Breast epithelium (tissue), 3 donors: ENCODE measurements at regions not wholly inside any gene's neighbourhood (a gene's known extent, or its start where the extent isn't known, plus 50 kb on each side); places are given as distances from the start of the nearest gene placed in this dataset.

ENCODE experiments used
- POLR2A ChIP-seq: fragments of 450-650 bp; IDR thresholded peaks from one replicate; pipeline ENCODE4 v1.6.1; 2016; ENCODE audit warnings: antibody characterized with exemption, mild to moderate bottlenecking, moderate library complexity
- POLR2AphosphoS5 ChIP-seq, 3 donors: sonication (generic); formaldehyde crosslinking; IDR thresholded peaks; one replicate each; pipeline ENCODE4 v1.6.1; 2017; ENCODE audit warnings: antibody characterized with exemption in 3 of 3
- TF ChIP-seq, protein P1 (sequence below), 3 donors: fragments of 450-650 bp; IDR thresholded peaks; one replicate each; pipeline ENCODE4 v1.5.1; 2016 to 2017; ENCODE audit warnings: antibody characterized with exemption in 3 of 3, mild to moderate bottlenecking in 3 of 3, moderate library complexity in 3 of 3

DNA sequence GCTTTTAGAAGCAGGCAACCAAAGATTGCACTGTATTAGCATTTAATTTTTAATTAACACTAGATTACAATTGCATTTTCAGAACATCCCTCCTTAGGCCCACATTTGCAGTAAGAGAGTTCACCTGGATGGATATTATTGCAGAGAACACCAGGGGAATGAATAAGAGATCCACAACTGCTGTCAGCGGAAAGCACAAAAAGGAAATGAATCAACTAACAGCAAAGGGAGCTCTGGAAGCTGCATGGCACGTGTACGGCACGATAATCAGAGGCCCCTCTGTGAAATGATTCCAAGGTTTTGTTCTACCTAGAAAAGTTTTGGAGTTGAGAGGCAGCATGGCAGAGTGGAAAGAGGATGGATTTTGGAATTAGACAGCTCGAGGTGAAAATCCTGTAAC is 361.2 kb upstream of the C9orf72 start:
- no peak for TF ChIP-seq POLR2AphosphoS5 (IDR thresholded peaks at IDR 0.05)
- no peak for TF ChIP-seq POLR2A
- TF ChIP-seq, protein P1, sequence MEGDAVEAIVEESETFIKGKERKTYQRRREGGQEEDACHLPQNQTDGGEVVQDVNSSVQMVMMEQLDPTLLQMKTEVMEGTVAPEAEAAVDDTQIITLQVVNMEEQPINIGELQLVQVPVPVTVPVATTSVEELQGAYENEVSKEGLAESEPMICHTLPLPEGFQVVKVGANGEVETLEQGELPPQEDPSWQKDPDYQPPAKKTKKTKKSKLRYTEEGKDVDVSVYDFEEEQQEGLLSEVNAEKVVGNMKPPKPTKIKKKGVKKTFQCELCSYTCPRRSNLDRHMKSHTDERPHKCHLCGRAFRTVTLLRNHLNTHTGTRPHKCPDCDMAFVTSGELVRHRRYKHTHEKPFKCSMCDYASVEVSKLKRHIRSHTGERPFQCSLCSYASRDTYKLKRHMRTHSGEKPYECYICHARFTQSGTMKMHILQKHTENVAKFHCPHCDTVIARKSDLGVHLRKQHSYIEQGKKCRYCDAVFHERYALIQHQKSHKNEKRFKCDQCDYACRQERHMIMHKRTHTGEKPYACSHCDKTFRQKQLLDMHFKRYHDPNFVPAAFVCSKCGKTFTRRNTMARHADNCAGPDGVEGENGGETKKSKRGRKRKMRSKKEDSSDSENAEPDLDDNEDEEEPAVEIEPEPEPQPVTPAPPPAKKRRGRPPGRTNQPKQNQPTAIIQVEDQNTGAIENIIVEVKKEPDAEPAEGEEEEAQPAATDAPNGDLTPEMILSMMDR (IDR thresholded peaks at IDR 0.05): no peak
